NOMO-1 (cell line): ENCODE measurements at regions not wholly inside any gene's neighbourhood (a gene's known extent, or its start where the extent isn't known, plus 50 kb on each side); places are given as distances from the start of the nearest gene placed in this dataset.
"Not testable (repeated sequence)": the region's sequence is repeated elsewhere in the genome, so short reads cannot be mapped to it uniquely, and the experiment has no call there.

ENCODE experiments used
- DNase-seq, 2 experiments: peaks; one replicate each; lab custom pipeline; 2025; ENCODE audit not compliant: unreplicated experiment in 2 of 2; lab: John Stamatoyannopoulos, UW

DNA sequence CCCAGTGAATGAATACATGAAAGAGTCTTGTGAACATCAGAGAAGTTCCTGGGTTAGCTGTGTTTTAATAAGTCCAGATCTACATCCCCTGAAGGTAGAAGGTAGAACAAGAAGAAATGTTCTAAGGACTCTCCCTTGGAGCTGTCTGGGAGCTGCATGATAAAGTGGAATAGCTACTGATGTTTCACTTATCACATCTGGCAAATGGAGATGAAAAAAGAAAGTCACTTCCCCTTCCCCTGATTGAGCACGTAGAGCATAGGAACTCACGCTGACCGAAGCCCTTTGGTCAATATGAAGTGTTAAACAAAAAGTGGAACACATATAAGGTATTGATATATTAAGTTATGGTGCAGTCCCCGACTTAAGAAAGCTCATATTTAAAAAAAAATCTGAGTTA lies 53.2 kb upstream of the PARP1 start:
- DNase-seq, result no peak

DNA sequence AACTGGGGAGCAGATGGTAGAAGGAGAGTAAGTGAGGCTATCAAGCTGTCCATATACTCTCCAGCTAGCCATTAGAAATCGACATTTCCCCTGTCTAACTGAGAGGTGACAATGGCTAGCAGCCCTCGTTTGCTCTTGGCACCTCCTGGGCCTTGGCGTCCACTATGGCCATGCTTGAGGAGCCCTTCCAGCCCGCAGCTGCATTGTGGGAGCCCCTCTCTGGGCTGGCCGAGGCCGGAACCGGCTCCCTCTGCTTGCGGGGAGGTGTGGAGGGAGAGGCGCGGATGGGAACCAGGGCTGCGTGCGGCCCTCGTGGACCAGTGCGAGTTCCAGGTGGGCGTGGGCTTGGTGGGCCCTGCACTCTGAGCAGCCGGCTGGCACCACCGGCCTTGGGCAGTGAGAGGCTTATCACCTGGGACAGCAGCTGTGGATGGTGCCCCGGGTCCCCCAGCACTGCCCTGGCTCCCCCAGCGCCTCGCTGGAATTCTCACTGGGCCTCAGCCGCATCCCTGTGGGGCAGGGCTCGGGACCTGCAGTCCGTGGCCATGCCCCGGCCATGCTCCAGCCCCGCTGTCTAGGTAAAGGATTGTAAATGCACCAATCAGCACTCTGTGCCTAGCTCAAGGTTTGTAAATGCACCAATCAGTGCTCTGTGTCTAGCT lies 56.2 kb upstream of the PARP1 start:
- no peak for DNase-seq

DNA sequence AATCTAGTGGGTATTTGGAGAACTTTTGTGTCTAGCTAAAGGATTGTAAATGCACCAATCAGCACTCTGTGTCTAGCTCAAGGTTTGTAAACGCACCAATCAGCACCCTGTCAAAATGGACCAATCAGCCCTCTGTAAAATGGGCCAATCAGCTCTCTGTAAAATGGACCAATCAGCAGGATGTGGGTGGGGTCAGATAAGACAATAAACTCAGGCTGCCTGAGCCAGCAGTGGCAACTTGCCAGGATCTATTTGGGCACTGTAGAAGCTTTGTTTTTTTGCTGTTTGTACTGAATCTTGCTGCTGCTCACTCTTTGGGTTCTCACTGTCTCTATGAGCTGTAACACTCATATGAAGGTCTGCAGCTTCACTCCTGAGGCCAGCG lies 56.7 kb upstream of the PARP1 start:
- DNase-seq, result not testable (repeated sequence)

DNA sequence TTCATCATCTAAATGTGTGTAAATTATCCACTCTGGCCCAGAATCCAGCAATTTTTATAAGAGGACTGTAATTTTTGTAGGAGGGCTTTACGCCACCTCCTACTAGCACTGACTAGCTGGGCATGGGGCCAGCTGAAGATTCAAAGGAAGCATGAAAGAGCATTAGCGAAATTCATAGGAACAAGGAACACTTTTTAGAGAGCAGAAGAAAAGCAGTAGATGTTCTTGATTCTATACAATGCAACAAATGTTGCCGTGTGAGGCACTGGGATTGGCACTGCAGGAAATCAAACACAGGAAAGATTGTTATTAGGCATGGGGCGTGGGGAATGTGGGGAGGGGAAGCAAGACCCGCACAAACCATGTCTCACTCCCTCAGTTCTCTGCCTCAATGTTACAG lies 58.4 kb upstream of the PARP1 start:
- no peak for DNase-seq

- no peak for DNase-seq
These were observed 59.5 kb upstream of the PARP1 start for GRCh38 chr1:226467443-226467842.

GRCh38 chr1:226470921-226471866 lies 63.3 kb upstream of the PARP1 start:
- no peak for DNase-seq

- DNase-seq, result no peak
These were observed 65.4 kb upstream of the PARP1 start for GRCh38 chr1:226473325-226473724.

- no peak for DNase-seq
These were observed 66.1 kb upstream of the PARP1 start for GRCh38 chr1:226474041-226474440.

DNA sequence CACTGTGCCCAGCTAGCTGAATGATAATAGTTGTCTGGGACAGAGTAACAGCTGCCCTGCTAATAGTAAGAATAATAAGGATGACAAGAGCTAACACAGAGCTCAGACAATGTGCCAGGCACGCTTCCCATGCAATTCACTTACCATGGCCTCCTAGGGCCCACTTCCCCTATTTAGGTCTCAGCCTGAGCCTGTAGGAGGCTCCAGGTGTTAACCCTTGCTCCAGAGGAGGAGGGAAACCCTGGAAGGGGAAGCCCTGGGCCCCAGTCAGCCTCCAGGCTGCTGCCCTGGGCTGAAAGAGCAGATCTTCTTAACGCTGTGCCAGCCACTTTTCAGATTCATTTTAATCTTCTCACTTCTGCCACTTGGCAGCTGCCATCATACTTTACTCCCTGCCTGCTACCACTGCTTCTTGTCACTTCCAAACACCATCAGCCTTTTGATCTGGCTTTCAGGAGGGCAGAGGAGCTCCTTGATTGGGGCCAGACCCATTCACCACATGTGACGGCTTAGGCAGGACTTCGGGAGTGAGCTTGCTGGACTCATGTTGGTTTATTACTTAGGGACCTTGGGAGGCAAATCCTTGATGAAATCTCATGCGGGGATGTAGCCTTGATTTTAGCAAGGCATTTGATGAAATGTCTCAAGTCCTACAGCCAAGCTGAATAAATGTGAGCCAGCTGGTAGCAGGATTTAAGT lies 66.7 kb upstream of the PARP1 start:
- no peak for DNase-seq

- DNase-seq, result no peak
These were observed 67.2 kb upstream of the PARP1 start for GRCh38 chr1:226475142-226475511.

GRCh38 chr1:226476066-226476465 lies 68.2 kb upstream of the PARP1 start:
- no peak for DNase-seq

- DNase-seq, result peak; percentile 34 to 59
These were observed 68.9 kb upstream of the PARP1 start for GRCh38 chr1:226476648-226477319.

GRCh38 chr1:226479474-226479873 lies 69.1 kb upstream of the STUM start:
- DNase-seq, result no peak

DNA sequence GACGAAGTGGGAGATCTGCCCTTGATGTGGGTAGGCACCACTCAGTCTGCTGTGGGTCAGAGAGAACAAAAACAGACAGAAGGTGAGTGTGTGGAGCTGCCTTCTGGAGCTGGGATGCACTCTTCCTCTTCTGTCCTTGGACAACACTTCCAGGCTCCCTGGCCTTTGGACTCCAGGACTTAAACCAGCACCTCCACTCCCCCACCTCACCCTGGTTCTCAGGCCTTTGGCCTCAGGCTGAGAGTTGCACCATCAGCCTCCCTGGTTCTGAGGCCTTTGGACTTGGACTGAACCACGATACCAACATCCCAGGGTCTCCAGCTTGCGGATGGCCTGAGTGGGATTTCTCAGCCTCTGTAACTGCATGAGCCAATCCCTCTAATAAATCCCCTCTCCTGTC lies 68.1 kb upstream of the STUM start:
- no peak for DNase-seq

DNA sequence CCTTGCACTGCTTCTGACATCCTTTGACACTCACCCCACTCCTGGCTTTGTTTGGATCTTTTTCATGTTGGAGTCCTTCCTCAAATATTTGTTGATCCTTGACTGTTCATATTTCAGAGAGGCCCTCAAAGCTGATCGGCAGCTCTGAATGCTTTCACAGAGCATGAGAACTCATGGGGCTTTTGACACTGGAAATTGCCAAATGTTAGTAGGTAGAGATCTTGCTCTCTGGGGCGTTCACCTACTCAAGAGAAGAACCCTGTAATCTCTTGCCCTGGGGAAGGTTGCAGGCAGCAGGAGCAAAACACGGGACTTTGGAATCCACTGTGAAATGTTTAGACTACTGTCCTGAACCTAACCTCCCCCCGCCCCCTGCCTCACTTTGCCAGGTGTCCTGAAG lies 67.4 kb upstream of the STUM start:
- DNase-seq, result no peak

DNA sequence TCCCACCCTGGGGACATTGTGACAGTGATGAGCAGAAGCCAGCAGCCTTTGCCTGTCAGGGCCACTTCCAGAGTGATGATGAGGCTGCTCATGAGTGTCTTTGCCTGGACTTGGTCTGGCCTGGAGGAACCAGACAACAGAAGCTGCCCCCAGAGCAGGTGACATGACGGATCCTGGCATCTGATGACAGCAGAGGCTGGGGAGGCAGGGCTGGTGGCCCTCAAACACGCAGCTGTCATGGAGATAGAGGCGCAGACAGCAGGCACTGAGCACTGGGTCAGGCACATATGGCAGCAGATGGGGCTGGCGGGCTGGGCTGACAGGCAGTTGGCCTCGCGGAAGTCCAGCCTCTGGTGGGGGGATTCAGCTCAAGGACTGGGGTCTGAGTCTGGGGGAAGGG lies 66.4 kb upstream of the STUM start:
- DNase-seq, result no peak

- peak; percentile 11 to 35 for DNase-seq
These were observed 65.4 kb upstream of the STUM start for GRCh38 chr1:226482975-226483700.

DNA sequence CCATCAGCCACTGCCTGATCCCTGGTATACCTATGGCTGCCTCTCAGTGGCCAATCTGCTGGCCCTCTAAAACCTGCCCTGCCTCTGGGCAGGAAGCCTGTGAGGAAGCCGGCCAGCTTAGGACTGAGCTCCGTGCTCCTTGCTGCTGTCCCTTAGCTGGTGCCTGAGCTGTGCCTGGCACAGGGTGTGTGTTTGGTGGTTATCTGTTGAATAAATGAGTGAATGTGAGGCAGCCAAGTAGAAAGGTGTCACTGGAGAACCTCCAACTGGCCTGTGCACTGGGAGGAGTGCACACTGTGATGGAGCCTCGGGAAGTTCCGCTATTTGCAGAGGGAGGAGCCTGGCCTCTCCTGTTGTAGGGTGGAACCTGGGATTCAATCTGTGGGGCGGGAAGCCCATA lies 63.4 kb upstream of the STUM start:
- no peak for DNase-seq

DNA sequence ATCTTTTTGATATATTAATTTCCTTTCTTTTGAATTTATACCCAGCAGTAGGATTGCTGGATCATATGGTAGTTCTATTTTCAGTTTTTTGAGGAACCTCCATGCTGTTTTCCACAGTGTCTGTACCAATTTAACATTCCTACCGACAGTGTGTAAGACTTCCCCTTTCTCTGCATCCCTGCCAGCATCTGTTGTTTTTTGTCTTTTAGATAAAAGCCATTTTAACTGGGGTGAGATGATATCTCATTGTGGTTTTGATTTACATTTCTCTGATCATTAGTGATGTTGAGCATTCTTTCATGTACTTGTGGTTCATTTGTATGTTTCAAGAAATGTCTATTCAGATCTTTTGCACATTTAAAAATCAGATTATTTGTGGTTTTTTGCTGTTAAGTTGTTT lies 62.4 kb upstream of the STUM start:
- no peak for DNase-seq

DNA sequence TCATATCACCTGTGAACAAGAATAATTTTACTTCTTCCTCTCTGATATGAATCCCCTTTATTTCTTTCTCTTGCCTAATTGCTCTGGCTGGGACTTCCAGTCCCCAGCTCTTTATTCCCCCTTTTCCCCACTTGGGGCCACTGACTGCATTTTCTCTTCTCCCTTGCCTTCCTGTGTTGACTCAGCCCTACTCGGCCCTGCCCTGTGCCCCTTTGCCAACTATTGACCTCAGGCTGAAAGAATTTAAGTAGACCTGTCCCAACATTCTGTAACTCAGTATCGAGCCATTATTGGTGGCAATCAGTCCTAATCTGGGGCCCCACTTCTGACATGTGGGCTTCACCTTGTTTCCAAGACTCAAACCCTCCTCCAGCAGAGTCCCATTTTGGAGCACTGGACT lies 60.6 kb upstream of the STUM start:
- no peak for DNase-seq
